COLO668 (cell line): ENCODE measurements at regions not wholly inside any gene's neighbourhood (a gene's known extent, or its start where the extent isn't known, plus 50 kb on each side); places are given as distances from the start of the nearest gene placed in this dataset.
"Not testable (repeated sequence)": the region's sequence is repeated elsewhere in the genome, so short reads cannot be mapped to it uniquely, and the experiment has no call there.

ENCODE experiments used
- DNase-seq: peaks from one replicate; lab custom pipeline; 2025; ENCODE audit not compliant: unreplicated experiment; lab: John Stamatoyannopoulos, UW

- peak; percentile 11 for DNase-seq
These were observed 1211.6 kb upstream of the LRRN3 start for GRCh38 chr7:109879287-109879828.

GRCh38 chr7:109890622-109891021, 1200.3 kb upstream of the LRRN3 start:
- DNase-seq: no peak

GRCh38 chr7:109893231-109893630, 1197.7 kb upstream of the LRRN3 start:
- DNase-seq: no peak

- DNase-seq: no peak
These were observed 1195.4 kb upstream of the LRRN3 start for GRCh38 chr7:109895536-109895935.

- no peak for DNase-seq
These were observed 1189.0 kb upstream of the LRRN3 start for GRCh38 chr7:109901926-109902325.

GRCh38 chr7:109905368-109906065, 1185.4 kb upstream of the LRRN3 start:
- DNase-seq: not testable (repeated sequence)

- no peak for DNase-seq
These were observed 1175.3 kb upstream of the LRRN3 start for GRCh38 chr7:109915670-109916069.

- DNase-seq: no peak
These were observed 1164.2 kb upstream of the LRRN3 start for GRCh38 chr7:109926738-109927137.

GRCh38 chr7:109930049-109930448, 1160.9 kb upstream of the LRRN3 start:
- DNase-seq: no peak

- DNase-seq: no peak
These were observed 1151.7 kb upstream of the LRRN3 start for GRCh38 chr7:109939207-109939606.

GRCh38 chr7:109945820-109946518, 1145.0 kb upstream of the LRRN3 start:
- no peak for DNase-seq

- DNase-seq: no peak
These were observed 1140.7 kb upstream of the LRRN3 start for GRCh38 chr7:109950256-109950655.

- DNase-seq: no peak
These were observed 1139.9 kb upstream of the LRRN3 start for GRCh38 chr7:109950821-109951564.

- no peak for DNase-seq
These were observed 1139.4 kb upstream of the LRRN3 start for GRCh38 chr7:109951565-109951928.

- no peak for DNase-seq
These were observed 1134.9 kb upstream of the LRRN3 start for GRCh38 chr7:109955986-109956385.

GRCh38 chr7:109956916-109957315, 1134.0 kb upstream of the LRRN3 start:
- DNase-seq: no peak

GRCh38 chr7:109963741-109964140, 1127.2 kb upstream of the LRRN3 start:
- no peak for DNase-seq

GRCh38 chr7:109964780-109965179, 1126.1 kb upstream of the LRRN3 start:
- DNase-seq: peak; percentile 23

- DNase-seq: no peak
These were observed 1123.5 kb upstream of the LRRN3 start for GRCh38 chr7:109967406-109967805.

GRCh38 chr7:109983618-109984017, 1107.3 kb upstream of the LRRN3 start:
- DNase-seq: no peak

GRCh38 chr7:109984729-109985128, 1106.2 kb upstream of the LRRN3 start:
- DNase-seq: no peak

GRCh38 chr7:109986701-109987100, 1104.2 kb upstream of the LRRN3 start:
- DNase-seq: no peak
